Right lobe of liver (tissue), 6 donors: ENCODE measurements at regions not wholly inside any gene's neighbourhood (a gene's known extent, or its start where the extent isn't known, plus 50 kb on each side); places are given as distances from the start of the nearest gene placed in this dataset.

Source experiments
- ATAC-seq, 4 donors: fragments of 200-7000 bp; cut with Tn5 transposase; one replicate each; pipeline ENCODE4 v1.9.1; 2020; ENCODE audit warnings: mild to moderate bottlenecking in 4 of 4, moderate library complexity in 4 of 4
- DNase-seq, 3 donors: peaks; one replicate each; pipeline ENCODE4 v3.0.0-alpha.2; 2020
- H3K27ac ChIP-seq, 3 donors: fragments of 200-600 bp; one replicate each; pipeline ENCODE4 v1.8.0; 2022
- H3K27me3 ChIP-seq, 2 donors: fragments of 200-600 bp; one replicate each; pipeline ENCODE4 v1.8.0; 2022
- H3K36me3 ChIP-seq, 4 donors: fragments of 200-600 bp; sonication (generic) in 1 of 4; one replicate each; pipeline versions ENCODE4 v1.5.1 to v1.8.0; 2017 to 2022; ENCODE audit warnings: control low read depth in 1 of 4
- H3K4me1 ChIP-seq, 4 donors: fragments of 200-600 bp; sonication (generic) in 1 of 4; one replicate each; pipeline versions ENCODE4 v1.5.1 to v1.8.0; 2017 to 2022; ENCODE audit warnings: control low read depth in 1 of 4
- H3K4me3 ChIP-seq, 3 donors: fragments of 200-600 bp; one replicate each; pipeline ENCODE4 v1.8.0; 2022
- H3K9me3 ChIP-seq, 4 donors: fragments of 200-600 bp; sonication (generic) in 1 of 4; one replicate each; pipeline versions ENCODE4 v1.5.1 to v1.8.0; 2017 to 2022; ENCODE audit warnings: control low read depth in 1 of 4
- CTCF ChIP-seq, 4 donors: fragments of 200-600 bp in 3 of 4; fragments of 450-650 bp in 1 of 4; IDR thresholded peaks; one replicate each; pipeline versions ENCODE4 v1.5.1 to v1.8.0; 2016 to 2022; ENCODE audit warnings: antibody characterized with exemption in 4 of 4, mild to moderate bottlenecking in 2 of 4
- POLR2A ChIP-seq: fragments of 450-650 bp; IDR thresholded peaks from one replicate; pipeline ENCODE4 v1.6.1; 2017; ENCODE audit warnings: antibody characterized with exemption, mild to moderate bottlenecking
- WGBS: methylation state at CpG from one replicate; pipeline ENCODE4 v1.1.6; 2018; ENCODE audit warnings: low coverage, low lambda C conversion rate; ENCODE audit not compliant: insufficient coverage; ENCODE audit errors: missing lambda C conversion rate; 5-methylcytosine and 5-hydroxymethylcytosine counted together
- intact Hi-C, 2 donors: fragments of 100-400 bp; cut with DNase I; formaldehyde crosslinking; loops; one replicate each; pipeline versions ENCODE4 v1.11.2 to v1.14.1; 2022
- donor health status: DM: no; HTN: yes; CAD: no.
- donor health status: DM: no; HTN: no; CAD: no.
- donor health status: DM: no; HTN: no; CAD: no.
- donor health status: DM: no; HTN: yes; CAD: no.
- donor health status: DM: no; HTN: yes; CAD: no.

GRCh38 chr1:29824511-29825273 is 588.4 kb downstream of the PTPRU start:
- no peak for ATAC-seq
- H3K27me3 ChIP-seq: no peaks in the 10 kb centered on the region
- H3K4me1 ChIP-seq: no peaks in the 10 kb centered on the region
- H3K4me3 ChIP-seq: no peak overlapping the region
- H3K36me3 ChIP-seq: no peaks in the 10 kb centered on the region
- no peak overlapping the region for H3K27ac ChIP-seq
- WGBS: 68% methylated on average over 2 of the region's 15 CpGs
- intact Hi-C loops: no loop called here
- no peak for DNase-seq
- no peaks in the 10 kb centered on the region for H3K9me3 ChIP-seq
- TF ChIP-seq POLR2A: no peak
- TF ChIP-seq CTCF (IDR thresholded peaks at IDR 0.05): no peak

GRCh38 chr1:29824025-29824424 is 587.7 kb downstream of the PTPRU start:
- Histone ChIP-seq H3K4me3 (no peak overlapping the region), H3K27me3 (no peaks in the 10 kb centered on the region)
- DNase-seq: no peak

GRCh38 chr1:29823561-29823960 is 587.2 kb downstream of the PTPRU start:
- H3K36me3 ChIP-seq: no peaks in the 10 kb centered on the region
- no peaks in the 10 kb centered on the region for H3K27me3 ChIP-seq
- no peak overlapping the region for H3K4me3 ChIP-seq
- H3K4me1 ChIP-seq: no peaks in the 10 kb centered on the region
- intact Hi-C loops: no loop called here
- DNase-seq (peak in 1 of 3 donors; percentile 10), ATAC-seq (no peak)
- TF ChIP-seq POLR2A (no peak), CTCF (IDR thresholded peaks at IDR 0.05) (no peak)
- WGBS: 75% methylated on average over 3 of the region's 4 CpGs
- H3K27ac ChIP-seq: no peak overlapping the region
- H3K9me3 ChIP-seq: no peaks in the 10 kb centered on the region

More at GRCh38 chr1:29824025-29824424, 587.7 kb downstream of the PTPRU start:
- intact Hi-C loops: no loop called here
- no peak for ATAC-seq
- TF ChIP-seq CTCF (IDR thresholded peaks at IDR 0.05) (no peak), POLR2A (no peak)
- Histone ChIP-seq H3K27ac (no peak overlapping the region), H3K9me3 (no peaks in the 10 kb centered on the region), H3K4me1 (no peaks in the 10 kb centered on the region), H3K36me3 (no peaks in the 10 kb centered on the region)
- WGBS: 32% methylated on average over 4 of the region's 6 CpGs

GRCh38 chr1:29821605-29822004 is 585.3 kb downstream of the PTPRU start:
- H3K9me3 ChIP-seq: no peaks in the 10 kb centered on the region
- H3K4me3 ChIP-seq: no peak overlapping the region
- WGBS: 77% methylated on average over 1 of the region's 1 CpG
- intact Hi-C loops: no loop called here
- H3K36me3 ChIP-seq: no peaks in the 10 kb centered on the region
- TF ChIP-seq CTCF (IDR thresholded peaks at IDR 0.05): no peak
- TF ChIP-seq POLR2A: no peak
- no peak overlapping the region for H3K27ac ChIP-seq
- no peaks in the 10 kb centered on the region for H3K4me1 ChIP-seq
- DNase-seq (no peak), ATAC-seq (no peak)
- H3K27me3 ChIP-seq: no peaks in the 10 kb centered on the region
